ENCODE measurements at regions not wholly inside any gene's neighbourhood (a gene's known extent, or its start where the extent isn't known, plus 50 kb on each side); places are given as distances from the start of the nearest gene placed in this dataset.

GRCh38 chr2:2981000-2981399 is 396.6 kb downstream of the EIPR1 start (continued):
- TF ChIP-seq, protein P1, sequence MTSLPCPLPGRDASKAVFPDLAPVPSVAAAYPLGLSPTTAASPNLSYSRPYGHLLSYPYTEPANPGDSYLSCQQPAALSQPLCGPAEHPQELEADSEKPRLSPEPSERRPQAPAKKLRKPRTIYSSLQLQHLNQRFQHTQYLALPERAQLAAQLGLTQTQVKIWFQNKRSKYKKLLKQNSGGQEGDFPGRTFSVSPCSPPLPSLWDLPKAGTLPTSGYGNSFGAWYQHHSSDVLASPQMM (CRISPR knock-in tag; IDR thresholded peaks at IDR 0.05) = no peak
- TF ChIP-seq, protein P2, sequence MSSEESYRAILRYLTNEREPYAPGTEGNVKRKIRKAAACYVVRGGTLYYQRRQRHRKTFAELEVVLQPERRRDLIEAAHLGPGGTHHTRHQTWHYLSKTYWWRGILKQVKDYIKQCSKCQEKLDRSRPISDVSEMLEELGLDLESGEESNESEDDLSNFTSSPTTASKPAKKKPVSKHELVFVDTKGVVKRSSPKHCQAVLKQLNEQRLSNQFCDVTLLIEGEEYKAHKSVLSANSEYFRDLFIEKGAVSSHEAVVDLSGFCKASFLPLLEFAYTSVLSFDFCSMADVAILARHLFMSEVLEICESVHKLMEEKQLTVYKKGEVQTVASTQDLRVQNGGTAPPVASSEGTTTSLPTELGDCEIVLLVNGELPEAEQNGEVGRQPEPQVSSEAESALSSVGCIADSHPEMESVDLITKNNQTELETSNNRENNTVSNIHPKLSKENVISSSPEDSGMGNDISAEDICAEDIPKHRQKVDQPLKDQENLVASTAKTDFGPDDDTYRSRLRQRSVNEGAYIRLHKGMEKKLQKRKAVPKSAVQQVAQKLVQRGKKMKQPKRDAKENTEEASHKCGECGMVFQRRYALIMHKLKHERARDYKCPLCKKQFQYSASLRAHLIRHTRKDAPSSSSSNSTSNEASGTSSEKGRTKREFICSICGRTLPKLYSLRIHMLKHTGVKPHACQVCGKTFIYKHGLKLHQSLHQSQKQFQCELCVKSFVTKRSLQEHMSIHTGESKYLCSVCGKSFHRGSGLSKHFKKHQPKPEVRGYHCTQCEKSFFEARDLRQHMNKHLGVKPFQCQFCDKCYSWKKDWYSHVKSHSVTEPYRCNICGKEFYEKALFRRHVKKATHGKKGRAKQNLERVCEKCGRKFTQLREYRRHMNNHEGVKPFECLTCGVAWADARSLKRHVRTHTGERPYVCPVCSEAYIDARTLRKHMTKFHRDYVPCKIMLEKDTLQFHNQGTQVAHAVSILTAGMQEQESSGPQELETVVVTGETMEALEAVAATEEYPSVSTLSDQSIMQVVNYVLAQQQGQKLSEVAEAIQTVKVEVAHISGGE (CRISPR knock-in tag; IDR thresholded peaks at IDR 0.05) = no peak
- TF ChIP-seq ETS2 (tag; IDR thresholded peaks at IDR 0.05; ENCODE audit: borderline replicate concordance, poor library complexity, severe bottlenecking) (no peak), HNRNPL (IDR thresholded peaks at IDR 0.05; ENCODE audit: low read depth, low read length) (no peak), ZNF551 (CRISPR knock-in tag; IDR thresholded peaks at IDR 0.05) (no peak), MAFG (tag; conservative IDR thresholded peaks at IDR 0.05) (no peak)

DNA sequence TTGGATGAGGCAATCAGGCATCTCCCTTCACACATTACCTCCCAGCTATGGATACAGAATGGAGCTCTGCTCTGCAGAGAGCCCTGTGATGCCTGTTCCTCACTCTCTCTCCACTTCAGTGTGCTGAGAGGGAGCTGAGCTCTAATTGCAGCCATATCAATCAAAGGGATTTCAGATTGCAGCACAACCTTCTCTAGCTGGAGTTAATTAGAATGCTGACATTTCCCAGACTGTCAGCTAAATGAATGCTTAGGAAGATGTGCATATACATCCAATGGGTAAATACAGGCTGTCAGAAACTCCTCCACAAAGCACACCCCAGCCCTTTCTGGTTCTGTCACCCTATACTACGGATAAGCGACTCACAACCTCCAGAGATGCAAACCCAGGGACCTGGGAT is 402.6 kb downstream of the EIPR1 start:
- ChIA-PET CTCF (ENCODE audit: low intra/inter-chr PET ratio) (no interaction called here), POLR2A (no interaction called here)
- no TSS peak for BruUV-seq (replicated peaks)
- Histone ChIP-seq H3K36me3 (ENCODE audit: control insufficient read depth, insufficient read depth, low read length) (no peaks in the 10 kb centered on the region), H2AFZ (ENCODE audit: low read depth, low read length) (no peak overlapping the region), H3K27me3 (ENCODE audit: control insufficient read depth in 2 of 2, insufficient read depth in 2 of 2, low read length in 2 of 2) (no peaks in the 10 kb centered on the region; a peak in 1 of 5 replicates), H3K79me2 (ENCODE audit: control insufficient read depth, insufficient read depth, low read length) (no peaks in the 10 kb centered on the region), H3K4me3 (no peak overlapping the region), H3K9me3 (replicated peaks; ENCODE audit: control insufficient read depth, insufficient read depth, low read depth, low read length) (no peaks in the 10 kb centered on the region; the same call in 1 of the 2 replicates), H3K9me1 (ENCODE audit: control insufficient read depth, insufficient read depth, low read length) (no peaks in the 10 kb centered on the region), H3K4me2 (ENCODE audit: insufficient read depth, low read length) (no peak overlapping the region), H3K27ac (ENCODE audit: extremely low read depth, low read depth, low read length) (no peak overlapping the region), H3K4me1 (replicated peaks in 1 of 2; ENCODE audit: control insufficient read depth in 2 of 2, insufficient read depth in 2 of 2, low read length in 2 of 2) (no peaks in the 10 kb centered on the region), H3K9ac (ENCODE audit: insufficient read depth in 1 of 2, low read depth in 2 of 2, low read length in 2 of 2) (no peak overlapping the region), H4K20me1 (replicated peaks; ENCODE audit: control insufficient read depth, insufficient read depth, low read length) (no peaks in the 10 kb centered on the region)
- no peak for DNase-seq (ENCODE audit: extremely low read depth in 1 of 4, low spot score in 3 of 4)
- no peak for ATAC-seq
- no peak for FAIRE-seq
- 0% methylated on average over 2 of the region's 2 CpGs for WGBS (ENCODE audit: insufficient coverage, low coverage, missing lambda C conversion rate)
- in situ Hi-C loops (cut with MboI) = no loop called here
- intact Hi-C loops (cut with micrococcal nuclease) = no loop called here
- TF ChIP-seq STAT5A (IDR thresholded peaks at IDR 0.05; ENCODE audit: borderline replicate concordance, low read length) = no peak
- no peak for TF ChIP-seq CHD4 (IDR thresholded peaks at IDR 0.05; ENCODE audit: insufficient read depth, insufficient replicate concordance, low read depth, low read length, poor library complexity, severe bottlenecking)
- no peak for TF ChIP-seq RUNX1 (IDR thresholded peaks at IDR 0.05; ENCODE audit: low read depth)
- TF ChIP-seq ZNF140 (CRISPR knock-in tag; IDR thresholded peaks at IDR 0.05) = no peak
- TF ChIP-seq ZNF165 (CRISPR knock-in tag; IDR thresholded peaks at IDR 0.05; ENCODE audit: borderline replicate concordance) = no peak
- no peak for TF ChIP-seq SLC30A9 (CRISPR knock-in tag; IDR thresholded peaks at IDR 0.05)
- TF ChIP-seq, protein P3, sequence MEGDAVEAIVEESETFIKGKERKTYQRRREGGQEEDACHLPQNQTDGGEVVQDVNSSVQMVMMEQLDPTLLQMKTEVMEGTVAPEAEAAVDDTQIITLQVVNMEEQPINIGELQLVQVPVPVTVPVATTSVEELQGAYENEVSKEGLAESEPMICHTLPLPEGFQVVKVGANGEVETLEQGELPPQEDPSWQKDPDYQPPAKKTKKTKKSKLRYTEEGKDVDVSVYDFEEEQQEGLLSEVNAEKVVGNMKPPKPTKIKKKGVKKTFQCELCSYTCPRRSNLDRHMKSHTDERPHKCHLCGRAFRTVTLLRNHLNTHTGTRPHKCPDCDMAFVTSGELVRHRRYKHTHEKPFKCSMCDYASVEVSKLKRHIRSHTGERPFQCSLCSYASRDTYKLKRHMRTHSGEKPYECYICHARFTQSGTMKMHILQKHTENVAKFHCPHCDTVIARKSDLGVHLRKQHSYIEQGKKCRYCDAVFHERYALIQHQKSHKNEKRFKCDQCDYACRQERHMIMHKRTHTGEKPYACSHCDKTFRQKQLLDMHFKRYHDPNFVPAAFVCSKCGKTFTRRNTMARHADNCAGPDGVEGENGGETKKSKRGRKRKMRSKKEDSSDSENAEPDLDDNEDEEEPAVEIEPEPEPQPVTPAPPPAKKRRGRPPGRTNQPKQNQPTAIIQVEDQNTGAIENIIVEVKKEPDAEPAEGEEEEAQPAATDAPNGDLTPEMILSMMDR (IDR thresholded peaks at IDR 0.05 in 2 of 3, conservative IDR thresholded peaks at IDR 0.05 in 1 of 3; ENCODE audit: insufficient read depth in 2 of 3, low read depth in 1 of 3, low read length in 3 of 3) = no peak
- TF ChIP-seq, protein P4, sequence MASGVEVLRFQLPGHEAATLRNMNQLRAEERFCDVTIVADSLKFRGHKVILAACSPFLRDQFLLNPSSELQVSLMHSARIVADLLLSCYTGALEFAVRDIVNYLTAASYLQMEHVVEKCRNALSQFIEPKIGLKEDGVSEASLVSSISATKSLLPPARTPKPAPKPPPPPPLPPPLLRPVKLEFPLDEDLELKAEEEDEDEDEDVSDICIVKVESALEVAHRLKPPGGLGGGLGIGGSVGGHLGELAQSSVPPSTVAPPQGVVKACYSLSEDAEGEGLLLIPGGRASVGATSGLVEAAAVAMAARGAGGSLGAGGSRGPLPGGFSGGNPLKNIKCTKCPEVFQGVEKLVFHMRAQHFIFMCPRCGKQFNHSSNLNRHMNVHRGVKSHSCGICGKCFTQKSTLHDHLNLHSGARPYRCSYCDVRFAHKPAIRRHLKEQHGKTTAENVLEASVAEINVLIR (CRISPR knock-in tag; IDR thresholded peaks at IDR 0.05) = no peak
- TF ChIP-seq ESRRA (IDR thresholded peaks at IDR 0.05; ENCODE audit: borderline replicate concordance, low read depth) = no peak

Data from K562 (cell line).